HG03442 (cell line): ENCODE measurements at regions not wholly inside any gene's neighbourhood (a gene's known extent, or its start where the extent isn't known, plus 50 kb on each side); places are given as distances from the start of the nearest gene placed in this dataset.

ENCODE experiments used
- ATAC-seq: cut with Tn5 transposase; IDR thresholded peaks from one replicate; pipeline ENCODE4 v1.9.1; 2021; ENCODE audit warnings: mild to moderate bottlenecking, moderate library complexity; ENCODE audit not compliant: unreplicated experiment

GRCh38 chr12:13769966-13770365, 211.4 kb downstream of the GRIN2B start:
- no peak for ATAC-seq

GRCh38 chr12:13769273-13769672, 212.1 kb downstream of the GRIN2B start:
- no peak for ATAC-seq

GRCh38 chr12:13764748-13765147, 216.7 kb downstream of the GRIN2B start:
- ATAC-seq: no peak

GRCh38 chr12:13749389-13749788, 232.0 kb downstream of the GRIN2B start:
- ATAC-seq: no peak

GRCh38 chr12:13745111-13745860, 236.1 kb downstream of the GRIN2B start:
- no peak for ATAC-seq

- ATAC-seq: no peak
Measured at GRCh38 chr12:13744561-13744960, 236.8 kb downstream of the GRIN2B start.

- no peak for ATAC-seq
Measured at GRCh38 chr12:13740149-13740545, 241.3 kb downstream of the GRIN2B start.

- ATAC-seq: no peak
Measured at GRCh38 chr12:13735734-13736133, 245.7 kb downstream of the GRIN2B start.

GRCh38 chr12:13734584-13735152, 246.7 kb downstream of the GRIN2B start:
- ATAC-seq: no peak

- no peak for ATAC-seq
Measured at GRCh38 chr12:13727707-13728195, 253.7 kb downstream of the GRIN2B start.

GRCh38 chr12:13725049-13725448, 256.4 kb downstream of the GRIN2B start:
- ATAC-seq: no peak

- no peak for ATAC-seq
Measured at GRCh38 chr12:13724136-13724535, 257.3 kb downstream of the GRIN2B start.

GRCh38 chr12:13719986-13720385, 261.4 kb downstream of the GRIN2B start:
- no peak for ATAC-seq

- ATAC-seq: no peak
Measured at GRCh38 chr12:13718271-13718670, 263.1 kb downstream of the GRIN2B start.

- no peak for ATAC-seq
Measured at GRCh38 chr12:13716119-13716518, 265.3 kb downstream of the GRIN2B start.

GRCh38 chr12:13713556-13714410, 267.6 kb downstream of the GRIN2B start:
- no peak for ATAC-seq

GRCh38 chr12:13707829-13708228, 273.6 kb downstream of the GRIN2B start:
- no peak for ATAC-seq

- ATAC-seq: no peak
Measured at GRCh38 chr12:13702381-13702780, 279.0 kb downstream of the GRIN2B start.

- no peak for ATAC-seq
Measured at GRCh38 chr12:13701502-13701901, 279.9 kb downstream of the GRIN2B start.

- ATAC-seq: no peak
Measured at GRCh38 chr12:13697973-13698372, 283.4 kb downstream of the GRIN2B start.

- ATAC-seq: no peak
Measured at GRCh38 chr12:13695781-13696180, 285.6 kb downstream of the GRIN2B start.

GRCh38 chr12:13692332-13692731, 289.1 kb downstream of the GRIN2B start:
- ATAC-seq: no peak
